Tibial artery (tissue), 4 donors: ENCODE measurements at regions not wholly inside any gene's neighbourhood (a gene's known extent, or its start where the extent isn't known, plus 50 kb on each side); places are given as distances from the start of the nearest gene placed in this dataset.

Experiments used
- DNase-seq, 2 donors: peaks; one replicate each; pipeline ENCODE4 v3.0.0-alpha.2; 2019
- H3K27ac ChIP-seq, 2 donors: fragments of 200-600 bp; sonication (generic) in 1 of 2; 1 replicate in 1 of 2; 2 replicates in 1 of 2; pipeline ENCODE4 v1.5.1; 2018 to 2019; ENCODE audit warnings: mild to moderate bottlenecking in 1 of 2
- H3K27me3 ChIP-seq, 2 donors: fragments of 200-600 bp; sonication (generic) in 1 of 2; one replicate each; pipeline versions ENCODE4 v1.5.1 to v1.6.0; 2016 to 2019
- H3K36me3 ChIP-seq, 3 donors: fragments of 200-600 bp; sonication (generic) in 2 of 3; one replicate each; pipeline ENCODE4 v1.5.1; 2016 to 2019; ENCODE audit warnings: mild to moderate bottlenecking in 2 of 3
- H3K4me1 ChIP-seq, 4 donors: fragments of 200-600 bp; sonication (generic) in 2 of 4; 1 replicate in 3 of 4; 2 replicates in 1 of 4; pipeline ENCODE4 v1.5.1; 2016 to 2019
- H3K4me3 ChIP-seq, 2 donors: fragments of 200-600 bp; sonication (generic) in 1 of 2; 1 replicate in 1 of 2; 2 replicates in 1 of 2; pipeline ENCODE4 v1.5.1; 2018 to 2019; ENCODE audit warnings: mild to moderate bottlenecking in 2 of 2
- H3K9me3 ChIP-seq, 3 donors: fragments of 200-600 bp; sonication (generic) in 1 of 3; one replicate each; pipeline ENCODE4 v1.5.1; 2016 to 2019
- CTCF ChIP-seq, 2 experiments: fragments of 200-600 bp in 1 of 2; fragments of 450-650 bp in 1 of 2; IDR thresholded peaks; one replicate each; pipeline ENCODE4 v1.5.1; 2017 to 2019; ENCODE audit warnings: antibody characterized with exemption in 2 of 2, mild to moderate bottlenecking in 1 of 2, moderate library complexity in 1 of 2
- intact Hi-C: fragments of 100-400 bp; cut with DNase I; formaldehyde crosslinking; loops from one replicate; pipeline ENCODE4 v1.15.0; 2023; ENCODE audit warnings: low total_unique reads

GRCh38 chr4:15254236-15254880 is 173.5 kb upstream of the C1QTNF7 start:
- intact Hi-C loops: no loop called here

GRCh38 chr4:15255537-15255936 is 172.3 kb upstream of the C1QTNF7 start:
- no peaks in the 10 kb centered on the region for H3K36me3 ChIP-seq
- H3K27me3 ChIP-seq: no peaks in the 10 kb centered on the region
- no peaks in the 10 kb centered on the region for H3K9me3 ChIP-seq
- TF ChIP-seq CTCF (IDR thresholded peaks at IDR 0.05): no peak
- no peak overlapping the region for H3K4me3 ChIP-seq
- no peak for DNase-seq
- intact Hi-C loops: no loop called here
- H3K27ac ChIP-seq: no peak overlapping the region
- peaks cover 0 to 19% (median 0%) of the 10 kb centered on the region in 4 donors for H3K4me1 ChIP-seq

More at GRCh38 chr4:15254236-15254880, 173.5 kb upstream of the C1QTNF7 start:
- no peaks in the 10 kb centered on the region for H3K36me3 ChIP-seq
- DNase-seq: no peak
- no peak for TF ChIP-seq CTCF (IDR thresholded peaks at IDR 0.05)
- H3K4me1 ChIP-seq: peaks cover 0 to 28% (median 3%) of the 10 kb centered on the region in 4 donors
- no peaks in the 10 kb centered on the region for H3K9me3 ChIP-seq
- H3K27me3 ChIP-seq: no peaks in the 10 kb centered on the region
- H3K4me3 ChIP-seq: no peak overlapping the region
- no peak overlapping the region for H3K27ac ChIP-seq

GRCh38 chr4:15260758-15261157 is 167.1 kb upstream of the C1QTNF7 start:
- DNase-seq: no peak
- no peaks in the 10 kb centered on the region for H3K36me3 ChIP-seq
- TF ChIP-seq CTCF (IDR thresholded peaks at IDR 0.05): no peak
- H3K9me3 ChIP-seq: peaks cover 0 to 13% (median 0%) of the 10 kb centered on the region in 3 donors
- H3K27ac ChIP-seq: no peak overlapping the region
- peaks cover 0 to 8% (median 0%) of the 10 kb centered on the region in 4 donors for H3K4me1 ChIP-seq
- intact Hi-C loops: no loop called here
- no peak overlapping the region for H3K4me3 ChIP-seq
- no peaks in the 10 kb centered on the region for H3K27me3 ChIP-seq

GRCh38 chr4:15262396-15262795 is 165.4 kb upstream of the C1QTNF7 start:
- H3K27ac ChIP-seq: no peak overlapping the region
- no peaks in the 10 kb centered on the region for H3K27me3 ChIP-seq
- intact Hi-C loops: no loop called here
- no peak for TF ChIP-seq CTCF (IDR thresholded peaks at IDR 0.05)
- DNase-seq: no peak
- peaks cover 0 to 8% (median 0%) of the 10 kb centered on the region in 4 donors for H3K4me1 ChIP-seq
- H3K4me3 ChIP-seq: no peak overlapping the region
- peaks cover 0 to 13% (median 0%) of the 10 kb centered on the region in 3 donors for H3K9me3 ChIP-seq
- H3K36me3 ChIP-seq: no peaks in the 10 kb centered on the region

GRCh38 chr4:15270201-15270600 is 157.6 kb upstream of the C1QTNF7 start:
- H3K4me3 ChIP-seq: no peak overlapping the region
- DNase-seq: no peak
- intact Hi-C loops: no loop called here

More at GRCh38 chr4:15270201-15270600, 157.6 kb upstream of the C1QTNF7 start:
- peaks cover 0 to 7% (median 5%) of the 10 kb centered on the region in 3 donors for H3K9me3 ChIP-seq
- H3K27ac ChIP-seq: no peak overlapping the region
- no peaks in the 10 kb centered on the region for H3K4me1 ChIP-seq
- no peaks in the 10 kb centered on the region for H3K27me3 ChIP-seq
- no peak for TF ChIP-seq CTCF (IDR thresholded peaks at IDR 0.05)
- H3K36me3 ChIP-seq: no peaks in the 10 kb centered on the region
